ENCODE measurements at regions not wholly inside any gene's neighbourhood (a gene's known extent, or its start where the extent isn't known, plus 50 kb on each side); places are given as distances from the start of the nearest gene placed in this dataset.

DNA sequence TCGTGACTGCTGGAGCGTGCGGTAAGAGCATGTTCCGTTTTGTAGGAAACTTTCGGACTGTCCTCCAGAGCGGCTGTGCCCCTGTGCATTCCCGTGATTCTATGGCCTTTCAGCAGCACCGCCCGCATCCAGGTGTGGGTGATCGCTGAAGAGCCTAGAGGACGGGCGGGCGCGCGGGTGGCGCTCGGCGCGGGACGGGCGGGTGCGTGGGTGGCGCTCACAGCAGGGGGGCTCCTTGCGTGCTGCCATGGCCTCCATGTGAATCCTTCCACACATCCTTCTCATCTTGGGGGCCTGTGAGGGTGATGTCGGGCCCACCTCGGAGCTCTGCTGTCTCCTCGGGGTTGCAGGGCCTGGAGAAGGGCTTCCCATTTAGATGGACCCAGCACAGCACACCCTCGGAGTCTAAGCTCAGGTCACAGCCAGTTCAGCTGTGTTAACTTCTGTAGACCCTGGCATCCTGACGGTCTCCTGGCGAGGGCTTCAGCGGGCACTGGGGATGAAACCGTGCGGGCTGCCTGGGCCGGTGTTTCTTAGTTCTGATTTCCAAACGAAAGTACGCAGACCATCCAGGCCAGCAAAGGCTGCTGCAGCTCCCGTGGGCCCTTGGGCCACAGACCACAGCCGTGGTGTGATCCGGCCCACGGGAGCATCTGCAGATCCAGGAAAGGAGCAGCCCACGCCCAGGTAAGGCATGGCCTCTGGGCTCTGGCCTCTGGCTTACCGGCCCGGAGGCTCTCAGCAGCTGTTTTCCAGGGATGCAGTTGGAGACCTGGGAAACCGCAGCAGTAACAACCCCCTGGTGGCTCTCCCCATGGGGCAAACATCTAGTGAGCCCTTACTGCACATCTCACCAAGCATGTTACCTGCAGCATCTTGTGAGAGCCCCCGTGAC, 339.4 kb downstream of the FOXL1 start:
- Histone ChIP-seq H3K4me1 (ENCODE audit: control insufficient read depth in 1 of 2, low read depth in 2 of 2) (no peaks in the 10 kb centered on the region), H3K36me3 (no peaks in the 10 kb centered on the region), H3K27me3 (replicated peaks; ENCODE audit: insufficient read depth) (no peaks in the 10 kb centered on the region), H3K4me3 (no peak overlapping the region), H3K27ac (no peak overlapping the region), H3K9me3 (no peaks in the 10 kb centered on the region)
- DNase-seq (ENCODE audit: low spot score) (no peak), ATAC-seq (ENCODE audit: insufficient number of reproducible peaks, low FRiP score, low read depth) (no peak)
- TF ChIP-seq, protein P1, sequence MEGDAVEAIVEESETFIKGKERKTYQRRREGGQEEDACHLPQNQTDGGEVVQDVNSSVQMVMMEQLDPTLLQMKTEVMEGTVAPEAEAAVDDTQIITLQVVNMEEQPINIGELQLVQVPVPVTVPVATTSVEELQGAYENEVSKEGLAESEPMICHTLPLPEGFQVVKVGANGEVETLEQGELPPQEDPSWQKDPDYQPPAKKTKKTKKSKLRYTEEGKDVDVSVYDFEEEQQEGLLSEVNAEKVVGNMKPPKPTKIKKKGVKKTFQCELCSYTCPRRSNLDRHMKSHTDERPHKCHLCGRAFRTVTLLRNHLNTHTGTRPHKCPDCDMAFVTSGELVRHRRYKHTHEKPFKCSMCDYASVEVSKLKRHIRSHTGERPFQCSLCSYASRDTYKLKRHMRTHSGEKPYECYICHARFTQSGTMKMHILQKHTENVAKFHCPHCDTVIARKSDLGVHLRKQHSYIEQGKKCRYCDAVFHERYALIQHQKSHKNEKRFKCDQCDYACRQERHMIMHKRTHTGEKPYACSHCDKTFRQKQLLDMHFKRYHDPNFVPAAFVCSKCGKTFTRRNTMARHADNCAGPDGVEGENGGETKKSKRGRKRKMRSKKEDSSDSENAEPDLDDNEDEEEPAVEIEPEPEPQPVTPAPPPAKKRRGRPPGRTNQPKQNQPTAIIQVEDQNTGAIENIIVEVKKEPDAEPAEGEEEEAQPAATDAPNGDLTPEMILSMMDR (IDR thresholded peaks at IDR 0.05), result no peak

DNA sequence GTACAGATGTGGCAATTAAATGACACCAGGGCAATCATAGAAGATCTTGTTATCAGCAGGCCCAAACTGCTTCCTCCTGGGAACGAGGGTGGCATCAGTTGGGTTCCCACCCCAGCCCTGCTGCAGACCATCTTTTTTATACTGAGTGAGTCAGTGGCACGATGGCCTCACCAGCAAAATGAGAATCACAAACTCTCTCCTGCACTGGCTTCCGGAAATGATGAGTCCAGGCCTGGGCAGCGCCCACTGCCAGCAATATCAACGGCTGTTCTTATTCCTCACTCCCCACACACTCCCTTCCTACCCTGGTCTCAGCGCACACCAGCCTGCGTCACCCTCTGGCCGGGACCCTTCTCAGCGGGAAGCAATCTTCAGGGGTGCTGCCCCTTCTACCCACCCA, 340.3 kb downstream of the FOXL1 start:
- DNase-seq (ENCODE audit: low spot score) (no peak), ATAC-seq (ENCODE audit: insufficient number of reproducible peaks, low FRiP score, low read depth) (no peak)
- H3K4me1 ChIP-seq (ENCODE audit: control insufficient read depth in 1 of 2, low read depth in 2 of 2), result no peaks in the 10 kb centered on the region
- no peak overlapping the region for H3K27ac ChIP-seq
- no peak overlapping the region for H3K4me3 ChIP-seq
- H3K36me3 ChIP-seq, result no peaks in the 10 kb centered on the region
- H3K9me3 ChIP-seq, result no peaks in the 10 kb centered on the region
- TF ChIP-seq, protein P1 (IDR thresholded peaks at IDR 0.05), result no peak
- H3K27me3 ChIP-seq (replicated peaks; ENCODE audit: insufficient read depth), result no peaks in the 10 kb centered on the region

DNA sequence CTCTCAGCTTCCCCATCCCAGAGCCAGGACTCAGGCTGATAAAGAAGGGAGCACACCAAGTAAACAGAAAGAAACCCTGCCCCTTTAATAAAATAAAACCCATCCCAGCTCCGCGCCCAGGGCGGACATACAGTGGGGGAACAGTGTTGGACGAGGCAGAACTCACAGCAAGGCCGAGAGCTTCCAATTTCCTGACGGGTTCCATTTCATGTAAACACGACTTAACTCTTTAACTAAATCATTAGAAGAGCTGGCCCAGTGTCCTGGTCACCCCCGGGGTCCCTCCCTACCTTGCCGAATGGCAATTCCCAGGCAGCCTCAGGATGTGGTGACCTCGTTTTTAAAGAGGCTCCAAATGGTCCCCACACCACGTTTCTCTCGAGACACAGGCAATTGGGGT, 340.7 kb downstream of the FOXL1 start:
- DNase-seq (ENCODE audit: low spot score) (no peak), ATAC-seq (ENCODE audit: insufficient number of reproducible peaks, low FRiP score, low read depth) (no peak)
- H3K27ac ChIP-seq, result no peak overlapping the region
- H3K4me3 ChIP-seq, result no peak overlapping the region
- no peaks in the 10 kb centered on the region for H3K9me3 ChIP-seq
- H3K36me3 ChIP-seq, result no peaks in the 10 kb centered on the region
- no peaks in the 10 kb centered on the region for H3K27me3 ChIP-seq (replicated peaks; ENCODE audit: insufficient read depth)
- no peaks in the 10 kb centered on the region for H3K4me1 ChIP-seq (ENCODE audit: control insufficient read depth in 1 of 2, low read depth in 2 of 2)
- TF ChIP-seq, protein P1 (IDR thresholded peaks at IDR 0.05), result no peak

DNA sequence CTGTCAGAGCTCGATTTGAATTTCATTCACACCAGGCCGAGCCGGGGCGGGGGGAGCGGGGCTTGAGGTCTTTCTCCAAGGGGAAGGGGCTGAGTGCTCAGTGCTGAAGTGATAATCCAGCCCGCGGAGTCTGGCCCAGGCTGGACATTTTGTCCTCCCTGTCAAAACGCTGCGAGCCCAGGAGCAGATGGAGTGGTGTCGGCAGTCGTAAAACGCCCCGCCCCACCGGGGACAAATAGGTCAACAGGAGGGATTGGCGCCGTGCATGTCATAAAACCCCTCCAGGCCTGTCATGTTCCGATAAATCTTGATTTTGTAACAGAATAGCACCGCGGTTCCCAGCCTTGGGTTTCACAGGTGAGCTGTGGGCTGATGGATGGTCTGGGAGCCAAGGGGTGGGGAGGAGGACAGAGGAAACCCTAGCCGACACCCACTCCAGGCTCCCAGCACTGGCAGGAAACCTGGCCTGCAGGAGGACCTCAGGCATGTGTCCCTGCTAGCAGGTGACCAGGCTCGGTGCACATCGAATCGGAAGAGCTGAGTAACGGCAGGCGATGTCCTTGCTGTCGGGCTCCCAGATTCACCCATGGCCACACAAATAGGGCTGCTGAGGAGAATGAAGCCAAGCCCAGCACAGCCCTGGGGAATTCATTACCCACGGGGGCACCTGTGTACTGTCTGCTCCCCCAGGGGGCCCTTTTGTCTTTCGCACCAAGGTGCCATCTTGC, 341.4 kb downstream of the FOXL1 start:
- Histone ChIP-seq H3K36me3 (no peaks in the 10 kb centered on the region), H3K4me3 (no peak overlapping the region), H3K27ac (no peak overlapping the region), H3K9me3 (no peaks in the 10 kb centered on the region), H3K27me3 (replicated peaks; ENCODE audit: insufficient read depth) (no peaks in the 10 kb centered on the region), H3K4me1 (ENCODE audit: control insufficient read depth in 1 of 2, low read depth in 2 of 2) (no peaks in the 10 kb centered on the region)
- ATAC-seq (ENCODE audit: insufficient number of reproducible peaks, low FRiP score, low read depth), result no peak
- TF ChIP-seq, protein P1 (IDR thresholded peaks at IDR 0.05), result no peak
- DNase-seq (ENCODE audit: low spot score), result no peak

DNA sequence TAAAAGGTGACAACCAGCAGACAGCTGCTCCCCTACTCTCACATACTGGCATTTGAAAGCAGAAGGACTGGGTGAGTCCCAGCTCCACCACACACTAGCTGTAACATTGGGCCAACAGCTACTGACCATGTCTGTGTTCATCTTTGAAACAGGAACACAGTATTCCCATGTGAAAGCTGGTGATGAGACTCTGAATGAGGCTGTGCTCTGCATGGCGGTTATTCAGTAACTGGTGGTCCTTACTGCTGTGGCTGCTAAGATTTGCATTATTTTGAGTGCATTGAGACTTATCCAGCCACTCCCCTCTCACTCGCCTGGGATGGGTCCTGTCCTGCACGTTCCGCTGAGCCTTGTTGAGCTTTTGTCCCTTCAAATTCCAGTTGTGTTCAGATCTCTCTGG, 342.9 kb downstream of the FOXL1 start:
- Histone ChIP-seq H3K36me3 (no peaks in the 10 kb centered on the region), H3K27me3 (replicated peaks; ENCODE audit: insufficient read depth) (no peaks in the 10 kb centered on the region), H3K4me1 (ENCODE audit: control insufficient read depth in 1 of 2, low read depth in 2 of 2) (peaks cover 0 to 7% of the 10 kb centered on the region in 2 donors), H3K4me3 (no peak overlapping the region), H3K9me3 (no peaks in the 10 kb centered on the region), H3K27ac (no peak overlapping the region)
- TF ChIP-seq, protein P1 (IDR thresholded peaks at IDR 0.05), result no peak
- DNase-seq (ENCODE audit: low spot score), result no peak
- ATAC-seq (ENCODE audit: insufficient number of reproducible peaks, low FRiP score, low read depth), result no peak

Data from thoracic aorta (tissue), 2 donors.